HCT116 (cell line): ENCODE measurements at regions not wholly inside any gene's neighbourhood (a gene's known extent, or its start where the extent isn't known, plus 50 kb on each side); places are given as distances from the start of the nearest gene placed in this dataset.

ENCODE experiments used
- ATAC-seq: fragments of 200-7000 bp; cut with Tn5 transposase; 2 replicates; pipeline ENCODE4 v1.9.1; 2020; ENCODE audit warnings: mild to moderate bottlenecking, moderate library complexity
- BruUV-seq: library from RNA; stranded (reverse); fragments of 400-500 nt; replicated peaks from 2 replicates; lab custom pipeline; 2021; lab: Mats Ljungman, UMichigan
- CTCF ChIA-PET: fragments of 300-600 bp; sonication (Branson Sonifier 250); formaldehyde crosslinking; loops from one replicate; lab custom pipeline; 2021; ENCODE audit warnings: antibody characterized with exemption; lab: Charles Lee
- POLR2A ChIA-PET: fragments of 300-600, 350-600 bp; sonication (Branson Sonifier 250); formaldehyde crosslinking; loops from one replicate; lab custom pipeline; 2021; ENCODE audit warnings: antibody characterized with exemption; lab: Charles Lee
- RAD21 ChIA-PET, 2 experiments: fragments of 300-600 bp; sonication (Branson Sonifier 250); formaldehyde crosslinking; loops; one replicate each; lab custom pipeline; 2023; ENCODE audit warnings: low total read pairs in 2 of 2; ENCODE audit not compliant: uncharacterized antibody in 2 of 2, unreplicated experiment in 2 of 2, low non-redundant PET in 1 of 2; lab: Charles Lee
- DNase-seq: peaks from one replicate; pipeline ENCODE4 v3.0.0-alpha.2; 2010; ENCODE audit warnings: low read depth, low spot score
- H2AFZ ChIP-seq: fragments of 200-600 bp; shearing (Covaris generic), sonication (generic); 2 replicates; pipeline ENCODE4 v1.6.1; 2017; ENCODE audit warnings: low read depth, mixed run types, mixed read lengths, antibody characterized with exemption, low read length; ENCODE audit not compliant: poor library complexity, severe bottlenecking
- H3K27ac ChIP-seq: 2 replicates; pipeline ENCODE4 v1.5.1; 2012; ENCODE audit warnings: low read depth, low read length
- H3K27me3 ChIP-seq: fragments of 200-600 bp; sonication (generic); 2 replicates; pipeline ENCODE4 v1.6.1; 2016; ENCODE audit warnings: mixed run types, low read length, mixed read lengths; ENCODE audit not compliant: insufficient read depth
- H3K36me3 ChIP-seq, 2 experiments: fragments of 200-500 bp in 1 of 2; fragments of 200-600 bp in 1 of 2; sonication (Bioruptor generic) in 1 of 2; sonication (generic) in 1 of 2; 2 replicates each; pipeline versions ENCODE4 v1.5.1 to v1.6.1; 2014 to 2016; ENCODE audit warnings: low read length in 2 of 2, inconsistent platforms in 1 of 2, mixed read lengths in 1 of 2, mixed run types in 1 of 2; ENCODE audit not compliant: insufficient read depth in 2 of 2, control insufficient read depth in 1 of 2
- H3K4me1 ChIP-seq, 2 experiments: fragments of 200-600 bp in 1 of 2; sonication (generic) in 1 of 2; 2 replicates each; pipeline versions ENCODE4 v1.5.1 to v1.6.1; 2012 to 2017; ENCODE audit warnings: low read length in 2 of 2, inconsistent platforms in 1 of 2, mild to moderate bottlenecking in 1 of 2, mixed read lengths in 1 of 2, mixed run types in 1 of 2, moderate library complexity in 1 of 2; ENCODE audit not compliant: insufficient read depth in 2 of 2, control insufficient read depth in 1 of 2
- H3K4me2 ChIP-seq: fragments of 200-600 bp; sonication (generic); 2 replicates; pipeline ENCODE4 v1.6.1; 2017; ENCODE audit warnings: mixed run types, low read length, mixed read lengths
- H3K4me3 ChIP-seq, 2 experiments: fragments of 200-600 bp in 1 of 2; sonication (generic) in 1 of 2; replicated peaks in 1 of 2; 2 replicates each; pipeline ENCODE4 v1.5.1; 2011 to 2016; ENCODE audit warnings: low read length in 2 of 2, control low read depth in 1 of 2, low read depth in 1 of 2, mild to moderate bottlenecking in 1 of 2, mixed read lengths in 1 of 2, mixed run types in 1 of 2
- H3K79me2 ChIP-seq: fragments of 200-600 bp; sonication (generic); 2 replicates; pipeline ENCODE4 v1.6.1; 2017; ENCODE audit warnings: mild to moderate bottlenecking, mixed run types, low read length, moderate library complexity, mixed read lengths; ENCODE audit not compliant: insufficient read depth
- H3K9ac ChIP-seq: fragments of 200-600 bp; sonication (generic); 2 replicates; pipeline ENCODE4 v1.6.1; 2016; ENCODE audit warnings: low read length, mixed read lengths
- H3K9me2 ChIP-seq: fragments of 200-600 bp; sonication (generic), shearing (Covaris generic); 2 replicates; pipeline ENCODE4 v1.6.1; 2017; ENCODE audit warnings: mixed run types, mild to moderate bottlenecking, moderate library complexity; ENCODE audit not compliant: insufficient read depth
- H3K9me3 ChIP-seq, 2 experiments: fragments of 200-500 bp in 1 of 2; fragments of 200-600 bp in 1 of 2; sonication (Bioruptor generic) in 1 of 2; sonication (generic) in 1 of 2; 2 replicates each; pipeline ENCODE4 v1.6.1; 2014 to 2017; ENCODE audit warnings: low read length in 2 of 2, mixed read lengths in 2 of 2, inconsistent platforms in 1 of 2, low read depth in 1 of 2, mild to moderate bottlenecking in 1 of 2, mixed run types in 1 of 2, moderate library complexity in 1 of 2; ENCODE audit not compliant: control insufficient read depth in 1 of 2, insufficient read depth in 1 of 2
- H4K20me1 ChIP-seq: fragments of 200-600 bp; sonication (generic), shearing (Covaris generic); 2 replicates; pipeline ENCODE4 v1.6.1; 2017; ENCODE audit warnings: mixed run types, mild to moderate bottlenecking, moderate library complexity; ENCODE audit not compliant: insufficient read depth
- CEBPB ChIP-seq: IDR thresholded peaks from 2 replicates; pipeline ENCODE4 v1.6.1; 2012; ENCODE audit warnings: low read depth
- FOSL1 ChIP-seq: IDR thresholded peaks from 2 replicates; pipeline ENCODE4 v1.6.1; 2012; ENCODE audit warnings: low read depth
- JUND ChIP-seq: IDR thresholded peaks from 2 replicates; pipeline ENCODE4 v1.6.1; 2012
- POLR2A ChIP-seq: IDR thresholded peaks from 2 replicates; pipeline ENCODE4 v1.7.0; 2011; ENCODE audit warnings: borderline replicate concordance; ENCODE audit not compliant: insufficient read depth, insufficient read length; ENCODE audit errors: extremely low read depth
- POLR2AphosphoS5 ChIP-seq: IDR thresholded peaks from 2 replicates; pipeline ENCODE4 v1.6.1; 2011; ENCODE audit warnings: mild to moderate bottlenecking, low read depth, low read length, moderate library complexity
- RAD21 ChIP-seq: IDR thresholded peaks from 2 replicates; pipeline ENCODE4 v1.6.1; 2012; ENCODE audit warnings: low read depth, mild to moderate bottlenecking
- SIN3A ChIP-seq: IDR thresholded peaks from 2 replicates; pipeline ENCODE4 v1.6.1; 2012; ENCODE audit warnings: low read depth
- SP1 ChIP-seq: IDR thresholded peaks from 2 replicates; pipeline ENCODE4 v1.6.1; 2012; ENCODE audit warnings: low read depth
- SRF ChIP-seq: IDR thresholded peaks from 2 replicates; pipeline ENCODE4 v1.6.1; 2012; ENCODE audit warnings: low read depth
- TCF7L2 ChIP-seq: IDR thresholded peaks from 2 replicates; pipeline ENCODE4 v1.7.0; 2011; ENCODE audit warnings: borderline replicate concordance, inconsistent platforms; ENCODE audit not compliant: insufficient read depth, insufficient read length; ENCODE audit errors: extremely low read depth
- YY1 ChIP-seq: IDR thresholded peaks from 2 replicates; pipeline ENCODE4 v1.6.1; 2011; ENCODE audit warnings: low read length, low read depth, moderate library complexity, mild to moderate bottlenecking; ENCODE audit not compliant: insufficient replicate concordance; ENCODE audit errors: extremely low read depth
- ZFX ChIP-seq: fragments of 450-650 bp; IDR thresholded peaks from 2 replicates; pipeline ENCODE4 v1.6.1; 2017
- ZNF274 ChIP-seq: fragments of 200-500 bp; sonication (Bioruptor generic); IDR thresholded peaks from 2 replicates; pipeline ENCODE4 v1.6.1; 2014; ENCODE audit warnings: mild to moderate bottlenecking, low read depth, low read length, inconsistent platforms
- intact Hi-C: fragments of 100-400 bp; cut with micrococcal nuclease; formaldehyde crosslinking; loops from 2 replicates; pipeline ENCODE4 v1.10.0; 2022
- TF ChIP-seq, protein P1 (sequence below), 3 experiments: fragments of 200-600 bp in 1 of 3; sonication (generic) in 1 of 3; IDR thresholded peaks in 2 of 3; conservative IDR thresholded peaks in 1 of 3; 2 replicates each; pipeline ENCODE4 v1.5.1; 2012 to 2017; ENCODE audit warnings: low read depth in 2 of 3, low read length in 2 of 3, antibody characterized with exemption in 1 of 3, borderline replicate concordance in 1 of 3, control low read depth in 1 of 3, mild to moderate bottlenecking in 1 of 3, mixed read lengths in 1 of 3, mixed run types in 1 of 3, moderate library complexity in 1 of 3; ENCODE audit not compliant: insufficient read depth in 1 of 3
- TF ChIP-seq, protein P2 (sequence below): IDR thresholded peaks from 2 replicates; pipeline ENCODE4 v1.6.1; 2012; ENCODE audit warnings: low read depth
- TF ChIP-seq, protein P3 (sequence below): IDR thresholded peaks from 2 replicates; pipeline ENCODE4 v1.6.1; 2012
- TF ChIP-seq, protein P4 (sequence below): IDR thresholded peaks from 2 replicates; pipeline ENCODE4 v1.6.1; 2011; ENCODE audit warnings: mild to moderate bottlenecking, low read length, moderate library complexity; ENCODE audit not compliant: insufficient replicate concordance; ENCODE audit errors: extremely low read depth

GRCh38 chr3:194993896-194994295 lies 277.1 kb downstream of the XXYLT1 start:
- ChIA-PET POLR2A (no interaction called here), RAD21 (no interaction called here), CTCF (no interaction called here)
- H3K4me1 ChIP-seq: no peaks in the 10 kb centered on the region
- BruUV-seq: no TSS peak
- H3K9me2 ChIP-seq: no peaks in the 10 kb centered on the region
- no peaks in the 10 kb centered on the region for H3K9me3 ChIP-seq
- no peak for TF ChIP-seq POLR2AphosphoS5
- no peak for TF ChIP-seq ZFX
- TF ChIP-seq, protein P1, sequence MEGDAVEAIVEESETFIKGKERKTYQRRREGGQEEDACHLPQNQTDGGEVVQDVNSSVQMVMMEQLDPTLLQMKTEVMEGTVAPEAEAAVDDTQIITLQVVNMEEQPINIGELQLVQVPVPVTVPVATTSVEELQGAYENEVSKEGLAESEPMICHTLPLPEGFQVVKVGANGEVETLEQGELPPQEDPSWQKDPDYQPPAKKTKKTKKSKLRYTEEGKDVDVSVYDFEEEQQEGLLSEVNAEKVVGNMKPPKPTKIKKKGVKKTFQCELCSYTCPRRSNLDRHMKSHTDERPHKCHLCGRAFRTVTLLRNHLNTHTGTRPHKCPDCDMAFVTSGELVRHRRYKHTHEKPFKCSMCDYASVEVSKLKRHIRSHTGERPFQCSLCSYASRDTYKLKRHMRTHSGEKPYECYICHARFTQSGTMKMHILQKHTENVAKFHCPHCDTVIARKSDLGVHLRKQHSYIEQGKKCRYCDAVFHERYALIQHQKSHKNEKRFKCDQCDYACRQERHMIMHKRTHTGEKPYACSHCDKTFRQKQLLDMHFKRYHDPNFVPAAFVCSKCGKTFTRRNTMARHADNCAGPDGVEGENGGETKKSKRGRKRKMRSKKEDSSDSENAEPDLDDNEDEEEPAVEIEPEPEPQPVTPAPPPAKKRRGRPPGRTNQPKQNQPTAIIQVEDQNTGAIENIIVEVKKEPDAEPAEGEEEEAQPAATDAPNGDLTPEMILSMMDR (IDR thresholded peaks at IDR 0.05 in 2 of 3, conservative IDR thresholded peaks at IDR 0.05 in 1 of 3; ENCODE audit: borderline replicate concordance in 1 of 3, insufficient read depth in 1 of 3, low read depth in 2 of 3, low read length in 2 of 3): no peak
- TF ChIP-seq ZNF274: no peak
- TF ChIP-seq YY1: no peak
- TF ChIP-seq CEBPB: no peak
- TF ChIP-seq FOSL1: no peak
- TF ChIP-seq SP1: no peak
- no peak for TF ChIP-seq JUND
- TF ChIP-seq, protein P2, sequence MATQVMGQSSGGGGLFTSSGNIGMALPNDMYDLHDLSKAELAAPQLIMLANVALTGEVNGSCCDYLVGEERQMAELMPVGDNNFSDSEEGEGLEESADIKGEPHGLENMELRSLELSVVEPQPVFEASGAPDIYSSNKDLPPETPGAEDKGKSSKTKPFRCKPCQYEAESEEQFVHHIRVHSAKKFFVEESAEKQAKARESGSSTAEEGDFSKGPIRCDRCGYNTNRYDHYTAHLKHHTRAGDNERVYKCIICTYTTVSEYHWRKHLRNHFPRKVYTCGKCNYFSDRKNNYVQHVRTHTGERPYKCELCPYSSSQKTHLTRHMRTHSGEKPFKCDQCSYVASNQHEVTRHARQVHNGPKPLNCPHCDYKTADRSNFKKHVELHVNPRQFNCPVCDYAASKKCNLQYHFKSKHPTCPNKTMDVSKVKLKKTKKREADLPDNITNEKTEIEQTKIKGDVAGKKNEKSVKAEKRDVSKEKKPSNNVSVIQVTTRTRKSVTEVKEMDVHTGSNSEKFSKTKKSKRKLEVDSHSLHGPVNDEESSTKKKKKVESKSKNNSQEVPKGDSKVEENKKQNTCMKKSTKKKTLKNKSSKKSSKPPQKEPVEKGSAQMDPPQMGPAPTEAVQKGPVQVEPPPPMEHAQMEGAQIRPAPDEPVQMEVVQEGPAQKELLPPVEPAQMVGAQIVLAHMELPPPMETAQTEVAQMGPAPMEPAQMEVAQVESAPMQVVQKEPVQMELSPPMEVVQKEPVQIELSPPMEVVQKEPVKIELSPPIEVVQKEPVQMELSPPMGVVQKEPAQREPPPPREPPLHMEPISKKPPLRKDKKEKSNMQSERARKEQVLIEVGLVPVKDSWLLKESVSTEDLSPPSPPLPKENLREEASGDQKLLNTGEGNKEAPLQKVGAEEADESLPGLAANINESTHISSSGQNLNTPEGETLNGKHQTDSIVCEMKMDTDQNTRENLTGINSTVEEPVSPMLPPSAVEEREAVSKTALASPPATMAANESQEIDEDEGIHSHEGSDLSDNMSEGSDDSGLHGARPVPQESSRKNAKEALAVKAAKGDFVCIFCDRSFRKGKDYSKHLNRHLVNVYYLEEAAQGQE: no peak
- TF ChIP-seq POLR2A: no peak
- TF ChIP-seq SRF: no peak
- TF ChIP-seq TCF7L2: no peak
- TF ChIP-seq, protein P3, sequence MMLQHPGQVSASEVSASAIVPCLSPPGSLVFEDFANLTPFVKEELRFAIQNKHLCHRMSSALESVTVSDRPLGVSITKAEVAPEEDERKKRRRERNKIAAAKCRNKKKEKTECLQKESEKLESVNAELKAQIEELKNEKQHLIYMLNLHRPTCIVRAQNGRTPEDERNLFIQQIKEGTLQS: no peak
- no peak for TF ChIP-seq RAD21
- TF ChIP-seq SIN3A: no peak
- TF ChIP-seq, protein P4, sequence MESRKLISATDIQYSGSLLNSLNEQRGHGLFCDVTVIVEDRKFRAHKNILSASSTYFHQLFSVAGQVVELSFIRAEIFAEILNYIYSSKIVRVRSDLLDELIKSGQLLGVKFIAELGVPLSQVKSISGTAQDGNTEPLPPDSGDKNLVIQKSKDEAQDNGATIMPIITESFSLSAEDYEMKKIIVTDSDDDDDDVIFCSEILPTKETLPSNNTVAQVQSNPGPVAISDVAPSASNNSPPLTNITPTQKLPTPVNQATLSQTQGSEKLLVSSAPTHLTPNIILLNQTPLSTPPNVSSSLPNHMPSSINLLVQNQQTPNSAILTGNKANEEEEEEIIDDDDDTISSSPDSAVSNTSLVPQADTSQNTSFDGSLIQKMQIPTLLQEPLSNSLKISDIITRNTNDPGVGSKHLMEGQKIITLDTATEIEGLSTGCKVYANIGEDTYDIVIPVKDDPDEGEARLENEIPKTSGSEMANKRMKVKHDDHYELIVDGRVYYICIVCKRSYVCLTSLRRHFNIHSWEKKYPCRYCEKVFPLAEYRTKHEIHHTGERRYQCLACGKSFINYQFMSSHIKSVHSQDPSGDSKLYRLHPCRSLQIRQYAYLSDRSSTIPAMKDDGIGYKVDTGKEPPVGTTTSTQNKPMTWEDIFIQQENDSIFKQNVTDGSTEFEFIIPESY: no peak
- no peak overlapping the region for H3K27ac ChIP-seq
- DNase-seq (no peak), ATAC-seq (no peak)
- no peak overlapping the region for H2AFZ ChIP-seq
- no peak overlapping the region for H3K4me3 ChIP-seq
- H3K27me3 ChIP-seq: peaks cover 1% of the 10 kb centered on the region; the same call in 1 of the 2 replicates
- H3K4me2 ChIP-seq: no peak overlapping the region
- H3K36me3 ChIP-seq: no peaks in the 10 kb centered on the region
- intact Hi-C loops: no loop called here
- no peaks in the 10 kb centered on the region for H3K79me2 ChIP-seq
- H4K20me1 ChIP-seq: no peaks in the 10 kb centered on the region
- no peak overlapping the region for H3K9ac ChIP-seq
